ENCODE measurements at regions not wholly inside any gene's neighbourhood (a gene's known extent, or its start where the extent isn't known, plus 50 kb on each side); places are given as distances from the start of the nearest gene placed in this dataset.

DNA sequence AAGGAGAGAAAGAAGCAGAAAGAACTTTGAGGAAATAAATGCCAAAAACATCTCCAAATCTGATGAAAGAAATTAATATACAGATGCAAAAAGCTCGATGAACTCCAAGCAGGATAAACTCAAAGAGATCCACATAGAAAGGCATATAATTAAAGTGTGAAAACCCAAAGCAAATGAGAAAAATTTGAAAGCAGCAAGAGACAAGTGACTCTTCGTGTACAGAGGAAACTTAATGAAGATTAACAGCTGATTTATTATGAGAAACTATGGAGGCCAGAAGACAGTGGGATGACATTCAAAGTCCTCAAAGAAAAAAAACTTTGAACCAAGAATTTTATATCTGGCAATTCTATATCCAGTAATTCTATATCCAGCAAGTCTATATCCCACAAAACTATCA lies 163.0 kb upstream of the TMCC3 start:
- DNase-seq, result peak; percentile 50

GRCh38 chr12:94812345-94812744 lies 162.0 kb upstream of the TMCC3 start:
- no peak for DNase-seq

DNA sequence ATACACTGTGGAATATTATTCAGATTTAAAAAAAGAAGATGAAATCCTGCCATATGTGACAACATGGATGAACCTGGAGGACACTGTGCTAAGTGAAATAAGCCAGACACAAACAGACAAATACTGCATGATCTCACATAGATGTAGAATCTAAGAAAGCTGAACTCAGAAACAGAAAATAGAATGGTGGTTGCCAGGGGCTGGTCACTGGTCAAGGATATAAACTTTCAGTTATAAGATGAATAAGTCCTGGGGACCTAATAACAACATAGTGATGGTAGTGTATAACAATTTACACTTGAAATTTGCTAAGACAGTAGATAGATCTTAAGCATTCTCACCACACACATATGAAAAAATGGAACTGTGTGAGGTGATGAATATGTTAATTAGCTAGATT lies 161.3 kb upstream of the TMCC3 start:
- no peak for DNase-seq

GRCh38 chr12:94807951-94808350 lies 157.6 kb upstream of the TMCC3 start:
- no peak for DNase-seq

GRCh38 chr12:94806617-94807016 lies 156.3 kb upstream of the TMCC3 start:
- DNase-seq, result no peak

DNA sequence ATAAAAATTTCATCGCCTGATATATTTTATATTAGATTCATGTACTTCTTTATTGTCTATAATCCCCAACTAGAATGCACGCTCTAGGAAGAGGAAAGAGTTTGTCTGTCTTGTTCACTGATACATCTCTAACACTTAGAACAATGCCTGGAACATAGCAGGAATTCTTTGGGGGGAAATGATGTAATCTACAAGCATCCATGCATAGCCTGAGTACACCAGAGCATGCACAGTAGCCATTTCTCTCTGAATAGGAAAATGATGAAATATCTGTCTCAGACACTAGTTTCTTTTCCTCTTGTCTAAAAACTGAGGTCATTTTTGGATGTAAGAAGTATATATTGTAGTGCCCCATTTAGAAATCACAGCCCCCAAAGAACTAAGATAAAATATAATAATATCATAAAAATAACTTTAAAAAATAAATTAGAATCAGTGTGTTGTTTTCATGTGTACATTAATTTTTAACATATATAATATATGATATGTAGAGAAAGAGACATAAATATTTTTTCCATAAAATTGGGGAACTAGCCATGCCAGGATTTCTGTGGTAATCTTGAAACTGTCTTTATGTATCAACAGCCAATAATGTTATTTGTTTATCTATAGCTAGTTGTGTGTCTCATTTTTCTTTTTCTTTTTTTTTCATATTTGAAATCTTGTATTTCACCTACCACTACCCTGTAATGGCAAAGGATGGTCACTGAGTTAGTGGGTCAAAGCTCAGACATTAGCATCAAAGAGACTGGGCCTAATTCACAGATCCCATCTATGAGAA lies 155.6 kb upstream of the TMCC3 start:
- DNase-seq, result no peak

- no peak for DNase-seq
These were observed 153.6 kb upstream of the TMCC3 start for GRCh38 chr12:94803939-94804338.

DNA sequence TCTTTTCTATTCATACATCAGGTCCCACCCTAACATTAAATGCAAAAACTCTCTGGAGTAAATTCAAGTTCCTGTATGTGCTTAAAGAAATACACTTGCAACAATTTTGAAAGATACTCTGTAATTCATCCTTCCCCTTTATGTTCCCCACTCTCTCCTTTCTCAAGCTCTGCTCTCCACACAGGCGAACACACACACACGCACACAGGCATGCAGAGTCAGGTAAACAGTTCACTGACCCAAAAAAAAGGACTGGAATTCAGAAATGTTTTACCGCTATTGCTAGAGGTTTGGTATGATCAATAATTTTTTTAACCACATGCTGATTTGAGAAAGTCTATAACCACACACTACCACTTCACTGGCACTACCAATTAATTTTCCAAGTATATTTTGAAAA lies 152.4 kb upstream of the TMCC3 start:
- no peak for DNase-seq

DNA sequence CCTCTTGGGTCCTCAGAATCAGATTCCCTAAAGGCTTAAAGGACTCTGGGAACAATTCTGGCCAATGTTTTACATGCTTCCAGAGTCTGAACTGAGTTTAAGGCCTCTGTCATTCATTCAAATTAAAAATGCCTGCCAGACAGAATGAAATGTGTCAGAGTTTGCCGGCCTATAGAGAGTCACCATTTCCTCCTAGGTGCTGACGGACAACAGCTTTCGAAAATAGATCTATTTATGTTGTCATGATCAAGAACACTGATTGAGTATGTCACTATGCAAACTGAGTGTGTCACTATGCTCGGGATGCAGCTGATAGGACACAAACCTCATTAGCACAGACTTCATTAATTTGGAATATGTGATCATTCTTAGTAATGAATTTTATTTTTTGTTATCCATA lies 151.4 kb upstream of the TMCC3 start:
- DNase-seq, result no peak

- no peak for DNase-seq
These were observed 148.8 kb upstream of the TMCC3 start for GRCh38 chr12:94799136-94799535.

DNA sequence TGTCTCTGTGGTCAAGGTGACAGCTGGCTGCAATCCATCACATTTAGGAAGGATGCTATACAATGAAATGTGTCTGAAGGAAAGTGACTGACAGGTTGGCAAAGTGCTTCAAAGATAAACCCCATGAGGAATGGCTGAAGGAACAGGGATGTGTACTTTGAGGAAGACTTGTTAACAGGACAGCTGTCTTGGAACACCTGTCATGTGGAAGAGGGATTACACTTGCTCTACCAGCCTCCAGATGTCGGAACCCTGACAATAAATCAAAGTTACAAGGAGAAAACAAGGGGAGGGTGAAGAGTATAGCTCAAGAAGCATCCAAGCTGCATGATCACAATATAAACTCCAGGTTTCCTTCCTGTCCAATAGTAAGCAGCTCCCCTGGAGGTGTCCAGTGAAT lies 147.8 kb upstream of the TMCC3 start:
- no peak for DNase-seq

- DNase-seq, result no peak
These were observed 145.2 kb upstream of the TMCC3 start for GRCh38 chr12:94795520-94795919.

GRCh38 chr12:94795044-94795443 lies 144.7 kb upstream of the TMCC3 start:
- no peak for DNase-seq

- no peak for DNase-seq
These were observed 142.8 kb upstream of the TMCC3 start for GRCh38 chr12:94793191-94793595.

- no peak for DNase-seq
These were observed 142.3 kb upstream of the TMCC3 start for GRCh38 chr12:94792693-94793092.

DNA sequence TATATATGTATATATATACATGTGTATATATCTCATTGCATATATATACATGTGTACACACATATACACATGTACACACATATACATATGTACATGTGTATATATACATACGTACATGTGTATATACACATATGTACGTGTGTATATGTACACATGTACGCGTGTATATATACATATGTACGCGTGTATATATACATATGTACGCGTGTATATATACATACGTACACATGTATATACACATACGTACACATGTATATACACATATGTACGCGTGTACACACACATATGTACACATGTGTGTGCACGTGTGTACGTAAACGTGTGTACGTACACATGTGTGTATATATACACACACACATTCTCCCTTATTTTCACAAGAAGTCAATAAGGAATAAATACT lies 141.6 kb upstream of the TMCC3 start:
- DNase-seq, result no peak

GRCh38 chr12:94790825-94791224 lies 140.5 kb upstream of the TMCC3 start:
- no peak for DNase-seq

GRCh38 chr12:94790370-94790769 lies 140.0 kb upstream of the TMCC3 start:
- no peak for DNase-seq

DNA sequence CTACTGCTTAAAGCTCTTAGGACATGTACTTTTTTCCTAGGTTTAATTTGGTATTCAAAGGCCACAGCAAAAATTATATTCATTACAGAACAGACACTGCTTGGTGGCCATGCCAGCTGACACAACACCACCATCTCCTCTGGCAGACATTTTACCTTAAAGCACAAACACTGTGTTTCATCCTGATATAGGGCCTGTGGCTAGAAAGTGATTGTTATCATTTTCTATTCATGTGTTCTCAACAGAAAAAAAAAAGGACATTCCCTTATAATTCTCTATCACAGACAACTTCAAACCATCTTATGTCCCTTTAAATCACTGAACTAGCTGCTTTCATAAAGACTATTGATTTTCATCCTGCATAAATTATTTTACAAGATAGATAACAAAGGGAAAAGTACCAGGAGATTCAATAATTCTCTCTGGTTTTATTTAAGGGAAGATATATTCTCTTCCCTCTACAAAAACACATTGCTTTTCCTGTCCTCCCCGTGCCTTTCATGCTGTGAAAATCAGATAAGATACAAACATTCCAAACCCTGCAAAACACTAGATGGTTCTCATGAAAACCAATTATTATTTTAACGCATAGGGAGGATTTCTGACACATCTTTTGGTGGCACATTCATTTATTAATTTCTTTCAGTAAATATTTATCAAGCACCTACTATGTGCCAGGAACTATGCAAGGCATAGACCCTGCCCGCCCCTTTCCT lies 139.3 kb upstream of the TMCC3 start:
- no peak for DNase-seq

DNA sequence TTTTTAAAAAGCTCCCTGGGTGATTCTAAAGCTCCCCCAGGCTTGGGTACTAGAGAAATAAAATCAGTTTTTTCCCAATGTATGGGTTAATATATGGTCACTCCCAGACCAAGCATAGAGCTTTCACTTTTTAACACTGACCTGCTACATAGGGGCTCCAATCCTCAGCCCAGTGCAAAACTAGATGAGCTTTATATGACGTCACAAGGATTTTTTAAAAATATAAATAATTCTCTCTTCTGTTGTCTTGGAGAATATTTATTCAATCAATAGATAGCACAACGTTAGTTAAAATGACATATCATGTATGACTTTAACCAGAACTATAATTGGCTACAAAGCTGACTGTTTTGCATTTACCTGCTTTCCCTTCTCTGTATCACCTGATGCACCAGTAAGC lies 137.9 kb upstream of the TMCC3 start:
- DNase-seq, result no peak

GRCh38 chr12:94786906-94787305 lies 136.5 kb upstream of the TMCC3 start:
- no peak for DNase-seq

DNA sequence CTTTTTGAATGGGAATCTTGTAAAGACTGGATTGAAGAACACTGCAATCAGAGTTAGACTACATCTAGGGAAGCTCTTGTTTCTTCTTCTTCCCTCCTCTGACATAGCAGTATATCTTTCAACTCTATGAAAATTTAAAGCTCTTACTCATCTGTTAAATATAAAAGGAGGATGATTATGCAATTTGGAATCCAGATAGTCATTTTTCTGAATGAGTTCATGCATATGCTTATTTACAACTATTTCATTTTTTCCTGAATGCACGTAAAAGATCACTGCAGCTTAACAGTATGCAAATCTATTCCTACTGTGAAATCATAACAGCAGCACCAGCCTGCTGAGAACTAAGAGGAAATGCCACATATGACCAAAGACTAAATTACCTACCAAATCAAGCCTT lies 133.5 kb upstream of the TMCC3 start:
- no peak for DNase-seq

DNA sequence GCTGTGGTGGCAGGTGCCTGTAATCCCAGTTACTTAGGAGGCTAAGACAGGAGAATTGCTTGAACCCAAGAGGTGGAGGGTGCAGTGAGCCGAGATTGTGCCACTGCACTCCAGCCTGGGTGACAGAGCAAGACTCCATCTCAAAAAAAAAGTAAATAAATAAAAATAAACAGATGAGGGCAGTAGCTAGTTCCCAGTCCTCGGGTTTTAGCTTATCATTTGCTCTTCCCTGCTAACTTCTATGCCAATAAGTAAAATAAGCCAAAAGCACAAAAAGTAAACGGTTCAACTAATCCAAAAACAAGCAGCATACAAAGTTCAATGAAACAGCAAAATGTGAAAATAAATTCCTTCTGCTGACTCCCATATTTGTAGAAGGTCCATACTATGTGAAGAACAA lies 133.0 kb upstream of the TMCC3 start:
- DNase-seq, result no peak

GRCh38 chr12:94781835-94782234 lies 131.5 kb upstream of the TMCC3 start:
- DNase-seq, result no peak

DNA sequence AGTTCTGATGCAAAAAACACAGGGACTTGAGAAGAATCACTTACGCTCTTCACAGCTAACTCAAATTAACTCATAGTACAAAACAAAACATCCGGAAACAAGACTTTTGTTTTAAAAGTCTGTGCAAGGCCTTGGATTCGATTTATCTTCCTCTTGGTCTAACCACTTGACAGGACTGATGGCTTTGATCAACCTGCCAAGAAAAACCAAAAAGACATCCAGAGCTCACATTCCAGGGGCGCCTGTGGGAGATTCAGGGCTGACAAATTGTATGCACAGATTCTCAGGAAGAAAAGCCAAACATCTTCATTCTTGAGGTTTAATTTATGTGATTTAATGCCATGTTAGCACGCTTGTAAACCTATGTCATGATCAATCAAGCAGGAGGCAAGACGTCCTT lies 129.1 kb upstream of the TMCC3 start:
- no peak for DNase-seq

Measured in NCI-H1105 treated with DMSO at 0.1 percent for 48 hours (cell line).